ENCODE measurements at regions not wholly inside any gene's neighbourhood (a gene's known extent, or its start where the extent isn't known, plus 50 kb on each side); places are given as distances from the start of the nearest gene placed in this dataset.

GRCh38 chr5:136750224-136750862, 385.0 kb upstream of the TRPC7 start:
- H3K4me2 ChIP-seq (ENCODE audit: low read length) = no peak overlapping the region
- TF ChIP-seq EZH2 (IDR thresholded peaks at IDR 0.05; ENCODE audit: borderline replicate concordance, insufficient read depth, low read length, poor library complexity, severe bottlenecking) (no peak), RAD21 (conservative IDR thresholded peaks at IDR 0.05) (no peak), EP300 (conservative IDR thresholded peaks at IDR 0.05; ENCODE audit: poor library complexity, severe bottlenecking) (no peak), POLR2AphosphoS5 (IDR thresholded peaks at IDR 0.05) (no peak), REST (IDR thresholded peaks at IDR 0.05; ENCODE audit: borderline replicate concordance) (no peak), MXI1 (conservative IDR thresholded peaks at IDR 0.05; ENCODE audit: poor library complexity, severe bottlenecking) (no peak), TAF1 (IDR thresholded peaks at IDR 0.05; ENCODE audit: low read depth) (no peak), SMC3 (conservative IDR thresholded peaks at IDR 0.05; ENCODE audit: poor library complexity) (no peak)
- TF ChIP-seq, protein P1, sequence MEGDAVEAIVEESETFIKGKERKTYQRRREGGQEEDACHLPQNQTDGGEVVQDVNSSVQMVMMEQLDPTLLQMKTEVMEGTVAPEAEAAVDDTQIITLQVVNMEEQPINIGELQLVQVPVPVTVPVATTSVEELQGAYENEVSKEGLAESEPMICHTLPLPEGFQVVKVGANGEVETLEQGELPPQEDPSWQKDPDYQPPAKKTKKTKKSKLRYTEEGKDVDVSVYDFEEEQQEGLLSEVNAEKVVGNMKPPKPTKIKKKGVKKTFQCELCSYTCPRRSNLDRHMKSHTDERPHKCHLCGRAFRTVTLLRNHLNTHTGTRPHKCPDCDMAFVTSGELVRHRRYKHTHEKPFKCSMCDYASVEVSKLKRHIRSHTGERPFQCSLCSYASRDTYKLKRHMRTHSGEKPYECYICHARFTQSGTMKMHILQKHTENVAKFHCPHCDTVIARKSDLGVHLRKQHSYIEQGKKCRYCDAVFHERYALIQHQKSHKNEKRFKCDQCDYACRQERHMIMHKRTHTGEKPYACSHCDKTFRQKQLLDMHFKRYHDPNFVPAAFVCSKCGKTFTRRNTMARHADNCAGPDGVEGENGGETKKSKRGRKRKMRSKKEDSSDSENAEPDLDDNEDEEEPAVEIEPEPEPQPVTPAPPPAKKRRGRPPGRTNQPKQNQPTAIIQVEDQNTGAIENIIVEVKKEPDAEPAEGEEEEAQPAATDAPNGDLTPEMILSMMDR (IDR thresholded peaks at IDR 0.05; ENCODE audit: poor library complexity, severe bottlenecking) = no peak

DNA sequence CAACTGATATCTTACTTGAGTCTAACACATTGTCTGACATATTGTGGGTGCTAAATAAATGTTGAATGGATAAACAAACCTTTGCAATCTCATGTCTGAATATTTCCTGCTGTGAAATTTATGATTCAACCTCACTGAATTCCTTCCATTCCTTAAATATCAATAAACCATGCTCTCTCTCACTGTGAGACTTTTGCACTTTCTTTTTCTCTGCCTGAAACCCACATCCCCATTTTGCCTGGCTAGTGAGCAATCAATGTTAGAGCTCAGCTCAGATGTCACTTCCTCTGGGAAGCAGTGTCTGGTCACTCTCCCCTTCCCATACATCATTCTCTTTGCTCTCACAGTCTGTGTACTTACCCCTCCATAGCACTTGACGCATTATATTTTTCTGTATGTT, 383.7 kb upstream of the TRPC7 start:
- no peak overlapping the region for H3K4me3 ChIP-seq (ENCODE audit: low read length)
- no peaks in the 10 kb centered on the region for H3K9me3 ChIP-seq (ENCODE audit: low read length)
- no peak overlapping the region for H2AFZ ChIP-seq (ENCODE audit: low read depth, low read length)
- no peak overlapping the region for H3K27ac ChIP-seq (ENCODE audit: low read length)
- H3K36me3 ChIP-seq (ENCODE audit: insufficient read depth, low read length) = no peaks in the 10 kb centered on the region
- TF ChIP-seq, protein P1 (IDR thresholded peaks at IDR 0.05; ENCODE audit: poor library complexity, severe bottlenecking) = no peak
- TF ChIP-seq RAD21 (conservative IDR thresholded peaks at IDR 0.05) = no peak
- TF ChIP-seq EZH2 (IDR thresholded peaks at IDR 0.05; ENCODE audit: borderline replicate concordance, insufficient read depth, low read length, poor library complexity, severe bottlenecking) = no peak
- no peak for TF ChIP-seq MXI1 (conservative IDR thresholded peaks at IDR 0.05; ENCODE audit: poor library complexity, severe bottlenecking)
- TF ChIP-seq REST (IDR thresholded peaks at IDR 0.05; ENCODE audit: borderline replicate concordance) = no peak
- TF ChIP-seq POLR2AphosphoS5 (IDR thresholded peaks at IDR 0.05) = no peak
- no peak for TF ChIP-seq TAF1 (IDR thresholded peaks at IDR 0.05; ENCODE audit: low read depth)
- TF ChIP-seq SMC3 (conservative IDR thresholded peaks at IDR 0.05; ENCODE audit: poor library complexity) = no peak
- no peak for TF ChIP-seq EP300 (conservative IDR thresholded peaks at IDR 0.05; ENCODE audit: poor library complexity, severe bottlenecking)
- H3F3A ChIP-seq (ENCODE audit: insufficient read depth, low read length, poor library complexity, severe bottlenecking) = no peaks in the 10 kb centered on the region
- no peak overlapping the region for H3K9ac ChIP-seq (ENCODE audit: low read length)
- H3K79me2 ChIP-seq (replicated peaks; ENCODE audit: insufficient read depth, low read length) = no peaks in the 10 kb centered on the region
- no peaks in the 10 kb centered on the region for H3K27me3 ChIP-seq (ENCODE audit: insufficient read depth, low read depth, low read length)
- no peaks in the 10 kb centered on the region for H3K9me2 ChIP-seq (ENCODE audit: insufficient read depth, low read length)
- H3K4me2 ChIP-seq (ENCODE audit: low read length) = no peak overlapping the region
- H4K20me1 ChIP-seq (ENCODE audit: insufficient read depth) = no peaks in the 10 kb centered on the region

More at GRCh38 chr5:136750224-136750862, 385.0 kb upstream of the TRPC7 start:
- Histone ChIP-seq H3K4me3 (ENCODE audit: low read length) (no peak overlapping the region), H3K9ac (ENCODE audit: low read length) (no peak overlapping the region), H3K9me3 (ENCODE audit: low read length) (no peaks in the 10 kb centered on the region), H3K9me2 (ENCODE audit: insufficient read depth, low read length) (no peaks in the 10 kb centered on the region), H3K27me3 (ENCODE audit: insufficient read depth, low read depth, low read length) (no peaks in the 10 kb centered on the region), H2AFZ (ENCODE audit: low read depth, low read length) (no peak overlapping the region), H3K36me3 (ENCODE audit: insufficient read depth, low read length) (no peaks in the 10 kb centered on the region), H3F3A (ENCODE audit: insufficient read depth, low read length, poor library complexity, severe bottlenecking) (no peaks in the 10 kb centered on the region), H3K27ac (ENCODE audit: low read length) (no peak overlapping the region), H3K79me2 (replicated peaks; ENCODE audit: insufficient read depth, low read length) (no peaks in the 10 kb centered on the region), H4K20me1 (ENCODE audit: insufficient read depth) (no peaks in the 10 kb centered on the region)

All from neural cell (in vitro differentiated cells).